ENCODE measurements at regions not wholly inside any gene's neighbourhood (a gene's known extent, or its start where the extent isn't known, plus 50 kb on each side); places are given as distances from the start of the nearest gene placed in this dataset.
"Not testable (repeated sequence)": the region's sequence is repeated elsewhere in the genome, so short reads cannot be mapped to it uniquely, and the experiment has no call there.

DNA sequence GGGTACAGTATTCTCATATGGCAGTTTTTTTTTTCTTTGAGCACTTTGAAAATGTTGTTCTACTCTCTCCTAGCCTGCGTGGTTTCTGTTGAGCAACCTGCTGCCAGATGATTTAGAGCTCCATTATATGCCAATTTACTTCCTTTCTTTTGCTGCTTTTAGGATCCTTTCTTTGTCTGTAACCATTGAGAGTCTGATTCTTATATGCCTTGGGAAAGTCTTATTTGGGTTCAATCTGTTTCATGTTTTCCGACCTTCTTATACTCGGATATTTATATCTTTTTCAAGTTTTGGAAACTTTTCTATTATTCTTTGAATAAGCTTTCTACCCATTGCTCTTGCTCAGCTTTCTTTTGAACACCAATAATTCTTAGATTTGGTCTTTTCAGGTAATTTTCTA lies 138.1 kb upstream of the RAG2 start:
- peaks cover 79% of the 10 kb centered on the region for H3K27me3 Mint-ChIP-seq (ENCODE audit: unreplicated experiment)

GRCh38 chr11:36733721-36734120 lies 135.7 kb upstream of the RAG2 start:
- BruUV-seq (replicated peaks); H3K4me3 Mint-ChIP-seq (ENCODE audit: low read depth, unreplicated experiment); H3K27ac Mint-ChIP-seq (ENCODE audit: unreplicated experiment); intact Hi-C loops (cut with micrococcal nuclease; ENCODE audit: unreplicated experiment); H3K4me1 Mint-ChIP-seq (ENCODE audit: low read depth, unreplicated experiment); H3K9me3 Mint-ChIP-seq (ENCODE audit: low read depth, unreplicated experiment); DNase-seq; H3K36me3 Mint-ChIP-seq (ENCODE audit: insufficient read depth, unreplicated experiment); CTCF ChIA-PET: not testable (repeated sequence)
- H3K27me3 Mint-ChIP-seq (ENCODE audit: unreplicated experiment), result peaks cover 72% of the 10 kb centered on the region

More for the DNA sequence above, 138.1 kb upstream of the RAG2 start:
- no TSS peak for BruUV-seq (replicated peaks)
- no peak for DNase-seq
- Mint-ChIP-seq H3K9me3 (ENCODE audit: low read depth, unreplicated experiment) (no peaks in the 10 kb centered on the region), H3K36me3 (ENCODE audit: insufficient read depth, unreplicated experiment) (no peaks in the 10 kb centered on the region), H3K4me1 (ENCODE audit: low read depth, unreplicated experiment) (no peaks in the 10 kb centered on the region), H3K27ac (ENCODE audit: unreplicated experiment) (no peak overlapping the region), H3K4me3 (ENCODE audit: low read depth, unreplicated experiment) (no peak overlapping the region)
- TF ChIP-seq, protein P1, sequence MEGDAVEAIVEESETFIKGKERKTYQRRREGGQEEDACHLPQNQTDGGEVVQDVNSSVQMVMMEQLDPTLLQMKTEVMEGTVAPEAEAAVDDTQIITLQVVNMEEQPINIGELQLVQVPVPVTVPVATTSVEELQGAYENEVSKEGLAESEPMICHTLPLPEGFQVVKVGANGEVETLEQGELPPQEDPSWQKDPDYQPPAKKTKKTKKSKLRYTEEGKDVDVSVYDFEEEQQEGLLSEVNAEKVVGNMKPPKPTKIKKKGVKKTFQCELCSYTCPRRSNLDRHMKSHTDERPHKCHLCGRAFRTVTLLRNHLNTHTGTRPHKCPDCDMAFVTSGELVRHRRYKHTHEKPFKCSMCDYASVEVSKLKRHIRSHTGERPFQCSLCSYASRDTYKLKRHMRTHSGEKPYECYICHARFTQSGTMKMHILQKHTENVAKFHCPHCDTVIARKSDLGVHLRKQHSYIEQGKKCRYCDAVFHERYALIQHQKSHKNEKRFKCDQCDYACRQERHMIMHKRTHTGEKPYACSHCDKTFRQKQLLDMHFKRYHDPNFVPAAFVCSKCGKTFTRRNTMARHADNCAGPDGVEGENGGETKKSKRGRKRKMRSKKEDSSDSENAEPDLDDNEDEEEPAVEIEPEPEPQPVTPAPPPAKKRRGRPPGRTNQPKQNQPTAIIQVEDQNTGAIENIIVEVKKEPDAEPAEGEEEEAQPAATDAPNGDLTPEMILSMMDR (IDR thresholded peaks at IDR 0.05; ENCODE audit: unreplicated experiment), result no peak
- intact Hi-C loops (cut with micrococcal nuclease; ENCODE audit: unreplicated experiment), result no loop called here
- CTCF ChIA-PET, result interaction anchor here (1.2 kb wide), 1 partner anchor 11 kb away, joined by 5 read pairs; no protein-coding TSS in a partner anchor

DNA sequence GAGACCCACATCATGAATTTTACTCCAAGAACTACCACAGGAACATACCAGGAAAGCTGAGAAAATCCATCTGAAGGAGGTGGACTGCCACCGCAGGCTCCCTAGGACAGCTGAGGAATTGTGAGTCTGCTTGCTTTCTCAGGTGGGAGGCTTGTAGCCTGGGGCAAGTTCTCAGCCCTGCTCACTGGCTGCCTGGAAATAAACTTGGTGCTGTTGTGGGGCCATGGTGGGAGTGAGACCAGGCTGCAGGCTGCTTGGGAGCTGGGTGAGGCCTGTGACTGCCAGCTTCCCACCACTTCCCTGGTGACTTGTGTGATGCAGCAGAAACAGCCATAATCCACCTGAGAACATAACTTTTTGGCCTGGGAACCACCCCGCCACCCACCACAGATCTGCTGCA lies 132.7 kb upstream of the RAG2 start:
- no peaks in the 10 kb centered on the region for H3K9me3 Mint-ChIP-seq (ENCODE audit: low read depth, unreplicated experiment)
- TF ChIP-seq, protein P1 (IDR thresholded peaks at IDR 0.05; ENCODE audit: unreplicated experiment), result no peak
- intact Hi-C loops (cut with micrococcal nuclease; ENCODE audit: unreplicated experiment), result no loop called here
- CTCF ChIA-PET, result no interaction called here
- no TSS peak for BruUV-seq (replicated peaks)
- no peak overlapping the region for H3K27ac Mint-ChIP-seq (ENCODE audit: unreplicated experiment)
- H3K27me3 Mint-ChIP-seq (ENCODE audit: unreplicated experiment), result peaks cover 44% of the 10 kb centered on the region
- H3K4me1 Mint-ChIP-seq (ENCODE audit: low read depth, unreplicated experiment), result no peaks in the 10 kb centered on the region
- no peak overlapping the region for H3K4me3 Mint-ChIP-seq (ENCODE audit: low read depth, unreplicated experiment)
- H3K36me3 Mint-ChIP-seq (ENCODE audit: insufficient read depth, unreplicated experiment), result no peaks in the 10 kb centered on the region
- DNase-seq, result no peak

DNA sequence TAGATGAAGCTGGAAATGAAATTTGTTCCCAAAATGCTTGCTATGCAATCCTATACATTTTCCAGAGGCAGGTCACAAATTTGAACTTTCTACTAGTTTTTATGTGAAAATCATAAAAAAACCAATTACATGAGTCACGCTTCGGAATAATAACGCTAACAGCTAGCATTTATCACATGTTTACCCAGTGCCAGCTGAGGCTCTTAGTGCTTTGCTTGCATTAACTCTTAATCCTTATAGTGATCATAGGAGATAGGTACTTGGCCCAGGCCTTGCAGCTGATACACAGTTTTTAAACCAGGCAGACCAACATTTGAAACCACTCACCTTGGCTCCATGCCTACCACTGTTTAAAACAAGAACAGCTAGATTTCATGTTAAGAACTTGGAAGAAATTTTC lies 131.8 kb upstream of the RAG2 start:
- no peak for DNase-seq
- CTCF ChIA-PET, result interaction anchor here (0.9 kb wide), 1 partner anchor 17 kb away, joined by 3 read pairs; no protein-coding TSS in a partner anchor
- intact Hi-C loops (cut with micrococcal nuclease; ENCODE audit: unreplicated experiment), result no loop called here
- Mint-ChIP-seq H3K27me3 (ENCODE audit: unreplicated experiment) (peaks cover 43% of the 10 kb centered on the region), H3K4me1 (ENCODE audit: low read depth, unreplicated experiment) (no peaks in the 10 kb centered on the region), H3K36me3 (ENCODE audit: insufficient read depth, unreplicated experiment) (no peaks in the 10 kb centered on the region), H3K9me3 (ENCODE audit: low read depth, unreplicated experiment) (no peaks in the 10 kb centered on the region), H3K27ac (ENCODE audit: unreplicated experiment) (no peak overlapping the region), H3K4me3 (ENCODE audit: low read depth, unreplicated experiment) (no peak overlapping the region)
- TF ChIP-seq, protein P1 (IDR thresholded peaks at IDR 0.05; ENCODE audit: unreplicated experiment), result no peak
- no TSS peak for BruUV-seq (replicated peaks)

- no peaks in the 10 kb centered on the region for H3K36me3 Mint-ChIP-seq (ENCODE audit: insufficient read depth, unreplicated experiment)
- no peak overlapping the region for H3K27ac Mint-ChIP-seq (ENCODE audit: unreplicated experiment)
Observed at GRCh38 chr11:36726420-36726819, 128.4 kb upstream of the RAG2 start.

More at GRCh38 chr11:36726420-36726819, 128.4 kb upstream of the RAG2 start:
- peaks cover 26% of the 10 kb centered on the region for H3K27me3 Mint-ChIP-seq (ENCODE audit: unreplicated experiment)
- CTCF ChIA-PET, result no interaction called here
- BruUV-seq (replicated peaks), result no TSS peak
- H3K4me3 Mint-ChIP-seq (ENCODE audit: low read depth, unreplicated experiment), result no peak overlapping the region
- H3K4me1 Mint-ChIP-seq (ENCODE audit: low read depth, unreplicated experiment), result no peaks in the 10 kb centered on the region
- H3K9me3 Mint-ChIP-seq (ENCODE audit: low read depth, unreplicated experiment), result no peaks in the 10 kb centered on the region
- intact Hi-C loops (cut with micrococcal nuclease; ENCODE audit: unreplicated experiment), result no loop called here
- TF ChIP-seq, protein P1 (IDR thresholded peaks at IDR 0.05; ENCODE audit: unreplicated experiment), result no peak
- no peak for DNase-seq

Measured in Calu3 (cell line).